SK-N-SH (cell line): ENCODE measurements at regions not wholly inside any gene's neighbourhood (a gene's known extent, or its start where the extent isn't known, plus 50 kb on each side); places are given as distances from the start of the nearest gene placed in this dataset.

ENCODE experiments used
- MXI1 ChIP-seq: IDR thresholded peaks from 2 replicates; pipeline ENCODE4 v1.6.1; 2012; ENCODE audit warnings: mild to moderate bottlenecking, low read depth, low read length, improper control_type of control experiment
- POLR2AphosphoS5 ChIP-seq: IDR thresholded peaks from 2 replicates; pipeline ENCODE4 v1.6.1; 2012; ENCODE audit warnings: low read depth, low read length
- RAD21 ChIP-seq: IDR thresholded peaks from 2 replicates; pipeline ENCODE4 v1.6.1; 2012; ENCODE audit warnings: mild to moderate bottlenecking, low read length
- RCOR1 ChIP-seq: fragments of 150-350 bp; IDR thresholded peaks from 2 replicates; pipeline ENCODE4 v1.6.1; 2017; ENCODE audit warnings: antibody characterized with exemption, low read length
- TAF1 ChIP-seq: IDR thresholded peaks from 2 replicates; pipeline ENCODE4 v1.6.1; 2012; ENCODE audit warnings: low read depth, mild to moderate bottlenecking, low read length, moderate library complexity, borderline replicate concordance
- TCF12 ChIP-seq: IDR thresholded peaks from 2 replicates; pipeline ENCODE4 v1.4.0; 2012
- TF ChIP-seq, protein P1 (sequence below): IDR thresholded peaks from 2 replicates; pipeline ENCODE4 v1.4.0; 2012; ENCODE audit warnings: low read depth
- TF ChIP-seq, protein P2 (sequence below): fragments of 200-600 bp; sonication (generic); IDR thresholded peaks from 2 replicates; pipeline ENCODE4 v1.6.1; 2017; ENCODE audit warnings: antibody characterized with exemption, mild to moderate bottlenecking, moderate library complexity

DNA sequence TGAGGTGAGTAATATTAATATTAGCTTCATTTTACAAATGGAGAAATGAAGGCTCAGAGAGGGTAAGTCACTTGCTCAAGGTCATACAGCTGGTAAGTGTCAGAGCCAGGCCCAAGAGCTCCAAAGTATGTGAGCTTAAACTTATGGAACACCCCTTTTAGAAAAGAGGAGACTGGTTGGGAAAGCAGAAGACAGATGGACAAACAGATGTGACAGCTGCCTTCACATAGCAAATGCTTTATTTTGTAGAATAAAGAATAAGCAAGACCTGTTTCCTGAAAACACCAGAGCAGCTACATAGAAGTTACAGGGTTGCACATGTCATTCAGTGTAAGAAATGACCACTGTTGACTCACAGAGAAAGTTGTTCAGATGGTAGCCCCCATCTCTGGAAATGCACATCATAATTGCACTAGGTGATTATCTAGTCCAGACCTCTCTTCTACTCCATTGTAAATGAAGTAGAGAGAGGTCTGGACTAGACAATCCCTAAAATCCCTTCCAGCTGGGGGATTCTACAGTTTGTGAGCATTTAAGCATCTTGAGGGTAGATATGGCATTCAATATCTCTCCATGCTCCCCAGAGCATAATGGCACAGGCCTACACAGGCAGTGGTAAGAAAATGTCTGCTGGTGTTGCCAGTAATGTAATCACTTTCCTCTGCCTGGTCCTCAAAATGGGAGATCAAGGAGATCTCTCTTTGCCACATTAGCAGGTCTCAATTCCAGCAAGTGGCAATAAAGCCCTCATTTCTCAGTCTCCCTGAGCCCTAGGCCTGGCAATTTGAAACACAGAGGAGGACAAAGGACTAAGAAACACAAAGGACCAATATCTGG lies 188.2 kb upstream of the FGGY start:
- TF ChIP-seq, protein P1, sequence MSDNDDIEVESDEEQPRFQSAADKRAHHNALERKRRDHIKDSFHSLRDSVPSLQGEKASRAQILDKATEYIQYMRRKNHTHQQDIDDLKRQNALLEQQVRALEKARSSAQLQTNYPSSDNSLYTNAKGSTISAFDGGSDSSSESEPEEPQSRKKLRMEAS = no peak
- TF ChIP-seq, protein P2, sequence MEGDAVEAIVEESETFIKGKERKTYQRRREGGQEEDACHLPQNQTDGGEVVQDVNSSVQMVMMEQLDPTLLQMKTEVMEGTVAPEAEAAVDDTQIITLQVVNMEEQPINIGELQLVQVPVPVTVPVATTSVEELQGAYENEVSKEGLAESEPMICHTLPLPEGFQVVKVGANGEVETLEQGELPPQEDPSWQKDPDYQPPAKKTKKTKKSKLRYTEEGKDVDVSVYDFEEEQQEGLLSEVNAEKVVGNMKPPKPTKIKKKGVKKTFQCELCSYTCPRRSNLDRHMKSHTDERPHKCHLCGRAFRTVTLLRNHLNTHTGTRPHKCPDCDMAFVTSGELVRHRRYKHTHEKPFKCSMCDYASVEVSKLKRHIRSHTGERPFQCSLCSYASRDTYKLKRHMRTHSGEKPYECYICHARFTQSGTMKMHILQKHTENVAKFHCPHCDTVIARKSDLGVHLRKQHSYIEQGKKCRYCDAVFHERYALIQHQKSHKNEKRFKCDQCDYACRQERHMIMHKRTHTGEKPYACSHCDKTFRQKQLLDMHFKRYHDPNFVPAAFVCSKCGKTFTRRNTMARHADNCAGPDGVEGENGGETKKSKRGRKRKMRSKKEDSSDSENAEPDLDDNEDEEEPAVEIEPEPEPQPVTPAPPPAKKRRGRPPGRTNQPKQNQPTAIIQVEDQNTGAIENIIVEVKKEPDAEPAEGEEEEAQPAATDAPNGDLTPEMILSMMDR = no peak
- TF ChIP-seq TAF1 (no peak), TCF12 (no peak), POLR2AphosphoS5 (no peak), RAD21 (no peak), RCOR1 (no peak), MXI1 (no peak)
